Prostate gland (tissue), 2 donors: ENCODE measurements at regions not wholly inside any gene's neighbourhood (a gene's known extent, or its start where the extent isn't known, plus 50 kb on each side); places are given as distances from the start of the nearest gene placed in this dataset.
"Not testable (repeated sequence)": the region's sequence is repeated elsewhere in the genome, so short reads cannot be mapped to it uniquely, and the experiment has no call there.

Experiments
- DNase-seq: peaks from one replicate; pipeline ENCODE4 v3.0.0-alpha.2; 2019; ENCODE audit warnings: low spot score
- H3K27ac ChIP-seq, 2 donors: fragments of 200-600 bp; sonication (generic); 2 replicates each; pipeline ENCODE4 v1.5.1; 2017 to 2019
- H3K27me3 ChIP-seq: fragments of 200-600 bp; sonication (generic); replicated peaks from 2 replicates; pipeline ENCODE4 v1.5.1; 2019; ENCODE audit not compliant: insufficient read depth
- H3K36me3 ChIP-seq, 2 donors: fragments of 200-600 bp; sonication (generic); 1 replicate in 1 of 2; 2 replicates in 1 of 2; pipeline versions ENCODE4 v1.5.1 to v1.8.1; 2017 to 2019
- H3K4me1 ChIP-seq: fragments of 200-600 bp; sonication (generic); replicated peaks from 2 replicates; pipeline ENCODE4 v1.5.1; 2019
- H3K4me3 ChIP-seq, 2 donors: fragments of 200-600 bp; sonication (generic); 2 replicates each; pipeline ENCODE4 v1.5.1; 2017 to 2019
- H3K9me3 ChIP-seq: fragments of 200-600 bp; sonication (generic); 2 replicates; pipeline ENCODE4 v1.5.1; 2017
- CTCF ChIP-seq, 4 experiments: fragments of 200-600 bp in 2 of 4; fragments of 450-650 bp in 2 of 4; sonication (generic) in 2 of 4; IDR thresholded peaks; 1 replicate in 3 of 4; 2 replicates in 1 of 4; pipeline ENCODE4 v1.5.1; 2016 to 2019; ENCODE audit warnings: antibody characterized with exemption in 4 of 4, mild to moderate bottlenecking in 2 of 4, moderate library complexity in 2 of 4
- POLR2A ChIP-seq: fragments of 450-650 bp; IDR thresholded peaks from one replicate; pipeline ENCODE4 v1.6.1; 2016; ENCODE audit warnings: antibody characterized with exemption, mild to moderate bottlenecking
- POLR2AphosphoS5 ChIP-seq: sonication (generic); formaldehyde crosslinking; IDR thresholded peaks from one replicate; pipeline ENCODE4 v1.6.1; 2017; ENCODE audit warnings: antibody characterized with exemption
- WGBS: methylation state at CpG from one replicate; pipeline ENCODE4 v1.1.5; 2018; 5-methylcytosine and 5-hydroxymethylcytosine counted together
- intact Hi-C: fragments of 100-400 bp; cut with DNase I; formaldehyde crosslinking; loops from one replicate; pipeline ENCODE4 v1.14.2; 2022

GRCh38 chr2:195443926-195444325 is 213.1 kb upstream of the SLC39A10 start:
- no peak for TF ChIP-seq POLR2A
- TF ChIP-seq CTCF (IDR thresholded peaks at IDR 0.05), result no peak
- no peak for TF ChIP-seq POLR2AphosphoS5
- no peaks in the 10 kb centered on the region for H3K27me3 ChIP-seq
- no peak for DNase-seq
- 25% methylated on average over 2 of the region's 2 CpGs for WGBS
- intact Hi-C loops, result no loop called here
- H3K9me3 ChIP-seq, result no peaks in the 10 kb centered on the region
- H3K27ac ChIP-seq, result no peak overlapping the region
- H3K4me3 ChIP-seq, result no peak overlapping the region
- no peaks in the 10 kb centered on the region for H3K36me3 ChIP-seq
- no peaks in the 10 kb centered on the region for H3K4me1 ChIP-seq

GRCh38 chr2:195442458-195443175 is 214.4 kb upstream of the SLC39A10 start:
- Histone ChIP-seq H3K36me3 (no peaks in the 10 kb centered on the region), H3K27ac (no peak overlapping the region), H3K27me3 (no peaks in the 10 kb centered on the region), H3K4me3 (no peak overlapping the region), H3K4me1 (no peaks in the 10 kb centered on the region), H3K9me3 (no peaks in the 10 kb centered on the region)
- no peak for TF ChIP-seq CTCF (IDR thresholded peaks at IDR 0.05)
- no peak for TF ChIP-seq POLR2AphosphoS5
- no peak for TF ChIP-seq POLR2A
- 91% methylated on average over 3 of the region's 3 CpGs for WGBS
- no peak for DNase-seq
- intact Hi-C loops, result no loop called here

- Histone ChIP-seq H3K4me1 (no peaks in the 10 kb centered on the region), H3K4me3 (no peak overlapping the region), H3K36me3 (no peaks in the 10 kb centered on the region), H3K27me3 (no peaks in the 10 kb centered on the region), H3K27ac (no peak overlapping the region), H3K9me3 (no peaks in the 10 kb centered on the region)
- no peak for DNase-seq
- WGBS, result 94% methylated on average over 7 of the region's 7 CpGs
- TF ChIP-seq CTCF (IDR thresholded peaks at IDR 0.05), result no peak
- TF ChIP-seq POLR2AphosphoS5, result no peak
- TF ChIP-seq POLR2A, result no peak
- intact Hi-C loops, result no loop called here
Measured at GRCh38 chr2:195438692-195439091, 218.3 kb upstream of the SLC39A10 start.

DNA sequence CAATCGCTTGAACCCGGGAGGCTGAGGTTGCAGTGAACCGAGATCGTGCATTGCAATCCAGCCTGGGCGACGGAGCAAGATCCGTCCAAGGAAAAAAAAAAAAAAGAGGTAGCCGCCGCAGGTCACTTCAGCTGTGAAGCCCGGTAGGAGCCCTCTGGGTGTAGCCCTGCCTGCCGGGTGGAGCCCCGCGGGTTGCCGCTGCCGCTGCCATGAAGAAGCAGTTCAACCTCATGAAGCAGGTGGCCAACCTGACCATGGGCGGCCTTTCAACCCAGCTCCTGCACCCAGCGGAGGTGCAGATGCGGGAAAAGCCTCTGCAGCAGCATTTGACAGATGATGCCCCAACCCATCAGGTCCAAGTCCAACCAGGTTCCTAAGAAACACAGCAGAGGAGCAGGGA is 219.5 kb upstream of the SLC39A10 start:
- intact Hi-C loops, result no loop called here
- no peaks in the 10 kb centered on the region for H3K27me3 ChIP-seq
- over 99% methylated on average over 18 of the region's 18 CpGs for WGBS
- H3K4me1 ChIP-seq, result no peaks in the 10 kb centered on the region
- H3K36me3 ChIP-seq, result no peaks in the 10 kb centered on the region
- DNase-seq, result no peak
- no peak for TF ChIP-seq POLR2AphosphoS5
- no peak for TF ChIP-seq POLR2A
- no peak for TF ChIP-seq CTCF (IDR thresholded peaks at IDR 0.05)
- H3K9me3 ChIP-seq, result no peaks in the 10 kb centered on the region
- no peak overlapping the region for H3K4me3 ChIP-seq
- H3K27ac ChIP-seq, result no peak overlapping the region

GRCh38 chr2:195434346-195434745 is 222.7 kb upstream of the SLC39A10 start:
- H3K9me3 ChIP-seq, result no peaks in the 10 kb centered on the region
- 97% methylated on average over 1 of the region's 1 CpG for WGBS
- H3K27ac ChIP-seq, result no peak overlapping the region
- no peak overlapping the region for H3K4me3 ChIP-seq
- TF ChIP-seq POLR2AphosphoS5, result no peak
- no peak for TF ChIP-seq CTCF (IDR thresholded peaks at IDR 0.05)
- no peak for TF ChIP-seq POLR2A
- H3K4me1 ChIP-seq, result no peaks in the 10 kb centered on the region
- intact Hi-C loops, result no loop called here
- no peaks in the 10 kb centered on the region for H3K36me3 ChIP-seq
- no peak for DNase-seq
- H3K27me3 ChIP-seq, result no peaks in the 10 kb centered on the region

DNA sequence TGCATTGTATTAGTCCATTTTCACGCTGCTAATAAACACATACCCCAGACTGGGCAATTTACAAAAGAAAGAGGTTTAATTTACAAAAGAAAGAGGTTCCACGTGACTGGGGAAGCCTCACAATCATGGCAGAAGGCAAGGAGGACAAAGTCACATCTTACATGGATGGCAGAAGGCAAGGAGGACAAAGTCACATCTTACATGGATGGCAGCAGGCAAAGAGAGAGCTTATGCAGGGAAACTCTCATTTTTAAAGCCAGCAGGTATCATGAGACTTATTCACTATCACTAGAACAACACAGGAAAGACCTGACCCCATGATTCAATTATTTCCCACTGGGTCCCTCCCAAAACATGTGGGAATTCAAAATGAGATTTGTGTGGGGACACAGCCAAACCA is 223.3 kb upstream of the SLC39A10 start:
- intact Hi-C loops, H3K9me3 ChIP-seq, H3K4me3 ChIP-seq, H3K27ac ChIP-seq, DNase-seq, H3K27me3 ChIP-seq, H3K36me3 ChIP-seq, H3K4me1 ChIP-seq: not testable (repeated sequence)
- WGBS, result 78% methylated on average over 2 of the region's 2 CpGs
